Fibroblast of mammary gland (primary cell): ENCODE measurements at regions not wholly inside any gene's neighbourhood (a gene's known extent, or its start where the extent isn't known, plus 50 kb on each side); places are given as distances from the start of the nearest gene placed in this dataset.
A peak's percentile ranks its signal among the peaks of the same experiment; 100 is the strongest.

Source experiments
- DNase-seq: peaks from one replicate; pipeline ENCODE4 v3.0.0-alpha.2; 2010; ENCODE audit warnings: low read depth
- H3K4me3 ChIP-seq: 2 replicates; pipeline ENCODE4 v1.5.1; 2011; ENCODE audit warnings: low read depth, mild to moderate bottlenecking, low read length, moderate library complexity; ENCODE audit not compliant: control insufficient read depth
- TF ChIP-seq, protein P1 (sequence below): conservative IDR thresholded peaks from 2 replicates; pipeline ENCODE4 v1.5.1; 2011; ENCODE audit warnings: low read depth, low read length, inconsistent platforms; ENCODE audit not compliant: control insufficient read depth, insufficient read depth

DNA sequence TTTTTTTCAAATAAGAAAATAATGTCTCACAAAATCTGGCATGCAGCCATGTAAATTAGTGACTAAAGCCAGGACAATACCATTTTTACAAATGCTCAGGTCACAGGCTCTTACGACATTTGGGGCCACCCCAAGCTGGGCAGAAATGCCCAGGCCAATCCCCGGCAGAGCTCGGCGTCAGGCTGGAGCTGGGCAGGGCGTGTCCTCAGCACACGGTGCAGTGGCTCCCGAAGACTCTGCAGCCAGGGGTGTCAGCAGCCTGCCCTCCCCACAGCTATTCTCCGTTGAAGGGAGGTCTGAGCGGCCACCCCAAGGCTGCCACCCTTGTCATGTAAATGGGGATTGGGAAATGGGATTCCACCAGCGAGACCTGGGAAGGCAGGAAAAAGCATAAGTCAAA lies 158.6 kb downstream of the DICER1 start:
- no peak overlapping the region for H3K4me3 ChIP-seq
- DNase-seq = peak; percentile 5
- TF ChIP-seq, protein P1, sequence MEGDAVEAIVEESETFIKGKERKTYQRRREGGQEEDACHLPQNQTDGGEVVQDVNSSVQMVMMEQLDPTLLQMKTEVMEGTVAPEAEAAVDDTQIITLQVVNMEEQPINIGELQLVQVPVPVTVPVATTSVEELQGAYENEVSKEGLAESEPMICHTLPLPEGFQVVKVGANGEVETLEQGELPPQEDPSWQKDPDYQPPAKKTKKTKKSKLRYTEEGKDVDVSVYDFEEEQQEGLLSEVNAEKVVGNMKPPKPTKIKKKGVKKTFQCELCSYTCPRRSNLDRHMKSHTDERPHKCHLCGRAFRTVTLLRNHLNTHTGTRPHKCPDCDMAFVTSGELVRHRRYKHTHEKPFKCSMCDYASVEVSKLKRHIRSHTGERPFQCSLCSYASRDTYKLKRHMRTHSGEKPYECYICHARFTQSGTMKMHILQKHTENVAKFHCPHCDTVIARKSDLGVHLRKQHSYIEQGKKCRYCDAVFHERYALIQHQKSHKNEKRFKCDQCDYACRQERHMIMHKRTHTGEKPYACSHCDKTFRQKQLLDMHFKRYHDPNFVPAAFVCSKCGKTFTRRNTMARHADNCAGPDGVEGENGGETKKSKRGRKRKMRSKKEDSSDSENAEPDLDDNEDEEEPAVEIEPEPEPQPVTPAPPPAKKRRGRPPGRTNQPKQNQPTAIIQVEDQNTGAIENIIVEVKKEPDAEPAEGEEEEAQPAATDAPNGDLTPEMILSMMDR = no peak

- H3K4me3 ChIP-seq = no peak overlapping the region
- TF ChIP-seq, protein P1 = no peak
- DNase-seq = no peak
Observed at GRCh38 chr14:94998110-94998509, 159.2 kb downstream of the DICER1 start.

DNA sequence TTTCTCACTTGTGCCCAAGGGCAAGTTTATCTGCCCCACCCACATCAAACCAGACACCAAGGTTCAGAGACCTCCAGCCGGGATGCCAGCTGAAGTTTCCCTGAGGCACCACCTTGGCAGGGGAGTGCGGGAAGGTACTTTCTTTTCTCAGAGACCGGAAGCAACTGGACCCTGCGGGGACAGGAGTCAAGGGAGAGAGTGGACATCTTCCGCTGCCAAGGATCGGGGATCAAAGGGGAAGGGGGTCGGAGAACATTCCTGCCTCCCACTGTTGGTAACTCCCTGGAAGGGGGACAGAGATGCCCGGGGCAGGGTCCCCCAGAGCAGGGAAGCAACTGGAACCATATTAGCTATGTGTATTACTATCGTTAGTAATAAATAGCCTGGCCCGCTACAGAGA lies 161.8 kb downstream of the DICER1 start:
- DNase-seq = no peak
- TF ChIP-seq, protein P1 = no peak
- no peak overlapping the region for H3K4me3 ChIP-seq

- DNase-seq = no peak
- TF ChIP-seq, protein P1 = no peak
- H3K4me3 ChIP-seq = no peak overlapping the region
Observed at GRCh38 chr14:94994245-94994644, 163.1 kb downstream of the DICER1 start.

DNA sequence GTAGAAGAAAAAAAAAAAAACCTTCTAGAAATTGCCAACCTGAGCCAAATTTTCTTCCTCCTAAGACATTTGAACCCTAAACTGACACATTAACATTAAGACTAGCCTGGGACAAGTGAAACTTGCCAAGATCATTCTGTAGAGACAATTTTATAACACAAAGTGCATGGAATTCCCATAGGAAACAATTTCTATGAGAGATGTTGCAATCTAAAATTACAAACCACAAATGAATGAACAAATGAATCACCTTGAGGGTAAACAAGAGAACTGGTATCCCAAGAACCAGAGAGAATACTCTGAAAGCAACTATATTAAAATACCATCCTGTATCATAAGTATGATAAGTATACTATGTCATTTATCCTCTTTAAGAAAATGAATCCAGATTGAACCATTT lies 165.3 kb downstream of the DICER1 start:
- H3K4me3 ChIP-seq = no peak overlapping the region
- peak; percentile 86 for DNase-seq
- TF ChIP-seq, protein P1 = no peak

GRCh38 chr14:94989946-94990345 lies 167.4 kb downstream of the DICER1 start:
- TF ChIP-seq, protein P1 = no peak

DNA sequence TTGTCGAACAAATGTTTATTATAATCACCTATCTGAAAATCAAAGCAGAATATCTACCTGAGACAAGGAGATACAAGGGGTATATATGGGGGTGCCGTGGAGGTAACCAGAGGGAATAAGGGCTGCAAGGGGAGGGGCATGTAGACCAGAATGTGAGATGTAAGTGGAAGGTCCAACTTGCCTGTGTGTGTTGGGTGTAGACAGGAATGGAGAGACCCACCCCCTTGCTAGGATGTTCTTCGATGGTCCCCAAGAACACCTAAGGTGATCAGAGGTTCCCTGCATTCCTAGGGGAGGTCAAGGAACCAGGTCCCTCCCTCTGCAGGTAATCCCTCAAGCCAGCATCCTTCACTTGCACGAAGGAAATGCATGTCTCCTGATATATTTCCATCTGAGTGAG lies 167.9 kb downstream of the DICER1 start:
- TF ChIP-seq, protein P1 = no peak
- no peak for DNase-seq

More at GRCh38 chr14:94989946-94990345, 167.4 kb downstream of the DICER1 start:
- DNase-seq = peak; percentile 32
- H3K4me3 ChIP-seq = no peak overlapping the region

More for the DNA sequence above, 167.9 kb downstream of the DICER1 start:
- no peak overlapping the region for H3K4me3 ChIP-seq
